ENCODE measurements at regions not wholly inside any gene's neighbourhood (a gene's known extent, or its start where the extent isn't known, plus 50 kb on each side); places are given as distances from the start of the nearest gene placed in this dataset.

GRCh38 chr14:22149058-22149457 is 440.0 kb downstream of the DAD1 start:
- H3K27ac ChIP-seq: no peak overlapping the region
- 81% methylated on average over 3 of the region's 3 CpGs for WGBS
- TF ChIP-seq POLR2AphosphoS5 (IDR thresholded peaks at IDR 0.05): no peak
- no peak for TF ChIP-seq POLR2A (IDR thresholded peaks at IDR 0.05)
- no peak for TF ChIP-seq EP300 (IDR thresholded peaks at IDR 0.05)
- TF ChIP-seq CTCF (IDR thresholded peaks at IDR 0.05): no peak
- H3K36me3 ChIP-seq: no peaks in the 10 kb centered on the region
- no peaks in the 10 kb centered on the region for H3K4me1 ChIP-seq
- DNase-seq (ENCODE audit: low spot score in 2 of 2): no peak
- H3K4me3 ChIP-seq: no peak overlapping the region
- H3K9me3 ChIP-seq: no peaks in the 10 kb centered on the region
- H3K27me3 ChIP-seq: peaks cover 3% of the 10 kb centered on the region

GRCh38 chr14:22147716-22148115 is 441.3 kb downstream of the DAD1 start:
- 73% methylated on average over 3 of the region's 3 CpGs for WGBS
- no peak for DNase-seq (ENCODE audit: low spot score in 2 of 2)
- Histone ChIP-seq H3K4me1 (no peaks in the 10 kb centered on the region), H3K4me3 (no peak overlapping the region), H3K9me3 (no peaks in the 10 kb centered on the region), H3K36me3 (no peaks in the 10 kb centered on the region), H3K27me3 (peaks cover 3% of the 10 kb centered on the region), H3K27ac (no peak overlapping the region)
- TF ChIP-seq CTCF (IDR thresholded peaks at IDR 0.05) (no peak), POLR2A (IDR thresholded peaks at IDR 0.05) (no peak), POLR2AphosphoS5 (IDR thresholded peaks at IDR 0.05) (no peak), EP300 (IDR thresholded peaks at IDR 0.05) (no peak)

GRCh38 chr14:22143363-22143762 is 445.7 kb downstream of the DAD1 start:
- WGBS: 72% methylated on average over 2 of the region's 2 CpGs

GRCh38 chr14:22140633-22141032 is 448.4 kb downstream of the DAD1 start:
- Histone ChIP-seq H3K36me3 (no peaks in the 10 kb centered on the region), H3K4me3 (no peak overlapping the region), H3K27me3 (no peaks in the 10 kb centered on the region), H3K9me3 (no peaks in the 10 kb centered on the region), H3K4me1 (no peaks in the 10 kb centered on the region), H3K27ac (no peak overlapping the region)
- TF ChIP-seq POLR2AphosphoS5 (IDR thresholded peaks at IDR 0.05) (no peak), EP300 (IDR thresholded peaks at IDR 0.05) (no peak), CTCF (IDR thresholded peaks at IDR 0.05) (no peak), POLR2A (IDR thresholded peaks at IDR 0.05) (no peak)
- no peak for DNase-seq (ENCODE audit: low spot score in 2 of 2)
- 26% methylated on average over 4 of the region's 4 CpGs for WGBS

More at GRCh38 chr14:22143363-22143762, 445.7 kb downstream of the DAD1 start:
- peaks cover 3% of the 10 kb centered on the region for H3K27me3 ChIP-seq
- no peak overlapping the region for H3K27ac ChIP-seq
- DNase-seq (ENCODE audit: low spot score in 2 of 2): no peak
- H3K36me3 ChIP-seq: no peaks in the 10 kb centered on the region
- TF ChIP-seq EP300 (IDR thresholded peaks at IDR 0.05) (no peak), POLR2AphosphoS5 (IDR thresholded peaks at IDR 0.05) (no peak), POLR2A (IDR thresholded peaks at IDR 0.05) (no peak), CTCF (IDR thresholded peaks at IDR 0.05) (no peak)
- no peak overlapping the region for H3K4me3 ChIP-seq
- no peaks in the 10 kb centered on the region for H3K4me1 ChIP-seq
- H3K9me3 ChIP-seq: no peaks in the 10 kb centered on the region

GRCh38 chr14:22131749-22132476 is 457.1 kb downstream of the DAD1 start:
- H3K4me1 ChIP-seq: no peaks in the 10 kb centered on the region
- H3K4me3 ChIP-seq: no peak overlapping the region
- no peaks in the 10 kb centered on the region for H3K27me3 ChIP-seq
- DNase-seq (ENCODE audit: low spot score in 2 of 2): no peak
- no peak overlapping the region for H3K27ac ChIP-seq
- no peaks in the 10 kb centered on the region for H3K9me3 ChIP-seq
- 75% methylated on average over 4 of the region's 4 CpGs for WGBS
- TF ChIP-seq EP300 (IDR thresholded peaks at IDR 0.05) (no peak), POLR2A (IDR thresholded peaks at IDR 0.05) (no peak), CTCF (IDR thresholded peaks at IDR 0.05) (peak in 1 of 2 donors; percentile 14), POLR2AphosphoS5 (IDR thresholded peaks at IDR 0.05) (no peak)
- no peaks in the 10 kb centered on the region for H3K36me3 ChIP-seq
